ENCODE measurements at regions not wholly inside any gene's neighbourhood (a gene's known extent, or its start where the extent isn't known, plus 50 kb on each side); places are given as distances from the start of the nearest gene placed in this dataset.
"Not testable (repeated sequence)": the region's sequence is repeated elsewhere in the genome, so short reads cannot be mapped to it uniquely, and the experiment has no call there.

GRCh38 chr2:173524256-173524955 lies 169.7 kb downstream of the CDCA7 start:
- Histone ChIP-seq H3K4me3 (no peak overlapping the region), H3K27me3 (no peaks in the 10 kb centered on the region), H3K9ac (ENCODE audit: low read depth in 2 of 2, low read length in 2 of 2) (no peak overlapping the region), H3K27ac (no peak overlapping the region), H3K4me1 (no peaks in the 10 kb centered on the region), H3K9me3 (no peaks in the 10 kb centered on the region), H3K36me3 (no peaks in the 10 kb centered on the region)
- DNase-seq = no peak
- intact Hi-C loops (cut with DNase I) = no loop called here
- no peak for TF ChIP-seq CTCF (IDR thresholded peaks at IDR 0.05)

GRCh38 chr2:173532732-173533531 lies 178.3 kb downstream of the CDCA7 start:
- Histone ChIP-seq H3K27ac (peak overlapping the region; percentile 50), H3K4me3 (peak overlapping the region; percentile 39)

GRCh38 chr2:173537694-173538093 lies 183.0 kb downstream of the CDCA7 start:
- H3K4me1 ChIP-seq = no peaks in the 10 kb centered on the region
- no peaks in the 10 kb centered on the region for H3K36me3 ChIP-seq
- no peak overlapping the region for H3K4me3 ChIP-seq
- H3K27ac ChIP-seq = no peak overlapping the region
- TF ChIP-seq CTCF (IDR thresholded peaks at IDR 0.05) = no peak
- DNase-seq = no peak
- intact Hi-C loops (cut with DNase I) = no loop called here
- no peaks in the 10 kb centered on the region for H3K27me3 ChIP-seq
- H3K9me3 ChIP-seq = no peaks in the 10 kb centered on the region
- no peak overlapping the region for H3K9ac ChIP-seq (ENCODE audit: low read depth in 2 of 2, low read length in 2 of 2)

More at GRCh38 chr2:173532732-173533531, 178.3 kb downstream of the CDCA7 start:
- H3K27me3 ChIP-seq; H3K9me3 ChIP-seq; H3K36me3 ChIP-seq; H3K9ac ChIP-seq (ENCODE audit: low read depth in 2 of 2, low read length in 2 of 2); intact Hi-C loops (cut with DNase I); H3K4me1 ChIP-seq: not testable (repeated sequence)
- peak; percentile 30 for DNase-seq

- no peak overlapping the region for H3K4me3 ChIP-seq
- no peak for TF ChIP-seq CTCF (IDR thresholded peaks at IDR 0.05)
- no peak for DNase-seq
- H3K9ac ChIP-seq (ENCODE audit: low read depth in 2 of 2, low read length in 2 of 2) = no peak overlapping the region
- no peaks in the 10 kb centered on the region for H3K36me3 ChIP-seq
- H3K4me1 ChIP-seq = no peaks in the 10 kb centered on the region
- intact Hi-C loops (cut with DNase I) = no loop called here
- no peaks in the 10 kb centered on the region for H3K27me3 ChIP-seq
- no peaks in the 10 kb centered on the region for H3K9me3 ChIP-seq
- H3K27ac ChIP-seq = no peak overlapping the region
Observed at GRCh38 chr2:173539615-173540014, 184.9 kb downstream of the CDCA7 start.

GRCh38 chr2:173544641-173545363 lies 190.1 kb downstream of the CDCA7 start:
- intact Hi-C loops (cut with DNase I) = no loop called here
- Histone ChIP-seq H3K4me3 (no peak overlapping the region), H3K4me1 (no peaks in the 10 kb centered on the region), H3K9me3 (no peaks in the 10 kb centered on the region), H3K36me3 (no peaks in the 10 kb centered on the region), H3K27ac (peak overlapping the region; percentile 0), H3K9ac (ENCODE audit: low read depth in 2 of 2, low read length in 2 of 2) (peak overlapping the region in 1 of 2 donors; percentile 28), H3K27me3 (no peaks in the 10 kb centered on the region)
- DNase-seq = peak; percentile 36
- no peak for TF ChIP-seq CTCF (IDR thresholded peaks at IDR 0.05)

All from colonic mucosa (tissue), 4 donors.